HG03159 (cell line): ENCODE measurements at regions not wholly inside any gene's neighbourhood (a gene's known extent, or its start where the extent isn't known, plus 50 kb on each side); places are given as distances from the start of the nearest gene placed in this dataset.
"Not testable (repeated sequence)": the region's sequence is repeated elsewhere in the genome, so short reads cannot be mapped to it uniquely, and the experiment has no call there.

Source experiments
- ATAC-seq: cut with Tn5 transposase; IDR thresholded peaks from one replicate; pipeline ENCODE4 v1.9.1; 2021; ENCODE audit warnings: mild to moderate bottlenecking, moderate library complexity; ENCODE audit not compliant: unreplicated experiment

DNA sequence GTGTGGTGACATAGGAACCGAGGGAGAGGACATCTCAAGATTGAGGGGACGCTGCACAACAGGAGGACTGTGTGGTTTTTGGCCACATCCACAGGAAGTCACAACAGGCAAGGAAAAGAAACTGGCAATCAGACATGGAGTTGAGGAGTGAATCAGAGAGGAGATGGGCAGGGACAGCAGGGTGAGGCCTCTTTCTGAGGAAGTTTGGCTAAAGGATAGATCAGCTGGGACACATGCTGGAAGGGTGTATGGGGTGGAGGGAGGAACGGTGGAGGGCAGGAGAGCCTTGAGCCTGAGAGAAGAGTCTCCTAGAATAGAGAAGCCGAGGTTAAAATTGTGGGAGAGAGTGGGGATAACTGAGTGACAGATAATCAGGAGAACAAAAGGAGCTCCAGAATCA is 75.1 kb upstream of the CIDEA start:
- not testable (repeated sequence) for ATAC-seq

DNA sequence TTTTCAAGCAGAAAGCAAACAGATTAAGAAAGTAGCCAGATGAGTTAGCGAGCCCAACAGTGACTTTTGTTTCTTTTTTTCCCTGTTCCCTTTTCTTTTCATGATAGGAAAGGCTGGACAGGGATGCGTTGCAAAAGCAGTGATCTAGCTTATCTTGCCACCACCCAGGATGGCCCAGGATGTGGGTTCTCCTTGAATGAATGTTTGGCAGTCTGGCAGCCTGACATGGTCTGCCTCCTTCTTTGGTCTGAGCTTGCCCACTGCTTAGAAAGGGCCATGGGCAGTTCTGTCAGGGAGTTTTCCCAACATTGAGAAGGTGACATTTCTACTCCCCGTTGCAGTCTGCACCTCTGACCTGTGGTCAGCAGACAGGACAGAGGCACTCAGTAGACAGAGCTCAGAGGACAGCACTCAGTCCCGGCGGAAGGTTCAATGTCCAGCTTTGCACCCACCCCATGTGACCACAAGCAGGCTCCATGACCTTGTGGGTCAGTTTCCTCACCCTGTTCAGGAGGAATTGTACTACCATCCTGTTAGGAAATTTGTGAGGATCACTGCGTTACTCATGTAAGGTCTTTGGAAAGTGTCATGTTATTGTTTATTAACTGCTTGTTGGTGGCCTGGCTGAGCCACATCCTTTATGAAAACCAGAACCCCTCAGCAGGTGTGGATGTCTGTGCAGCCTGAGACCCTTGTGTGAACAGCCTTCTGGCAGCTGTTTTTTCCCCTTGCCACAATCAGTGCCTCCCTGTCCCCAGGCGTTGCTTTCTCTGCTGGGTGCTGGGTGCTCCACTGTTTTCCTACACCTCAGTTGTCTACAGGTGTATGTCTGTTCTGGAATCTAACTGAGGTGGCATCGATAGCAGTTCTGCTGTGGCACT is 74.2 kb upstream of the CIDEA start:
- ATAC-seq, result not testable (repeated sequence)

DNA sequence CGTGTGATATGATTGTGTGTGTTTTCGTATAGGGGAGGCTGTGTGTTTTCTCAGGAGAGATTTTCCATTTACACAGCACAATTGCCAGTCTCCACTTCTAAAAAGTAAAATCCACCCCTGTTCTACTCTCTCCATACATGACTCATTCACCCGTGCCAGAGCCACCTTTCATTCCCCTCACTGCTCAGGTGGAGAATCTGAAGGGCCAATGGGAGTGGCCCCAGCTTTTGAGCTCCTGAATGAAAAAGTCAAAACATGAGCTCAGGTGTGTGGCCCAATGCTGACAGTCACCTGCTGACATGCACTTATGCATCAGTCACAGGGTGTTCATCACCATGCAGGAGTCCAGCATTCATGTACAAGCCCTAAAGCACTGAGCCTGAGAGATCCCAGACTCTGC is 55.4 kb upstream of the CIDEA start:
- not testable (repeated sequence) for ATAC-seq

DNA sequence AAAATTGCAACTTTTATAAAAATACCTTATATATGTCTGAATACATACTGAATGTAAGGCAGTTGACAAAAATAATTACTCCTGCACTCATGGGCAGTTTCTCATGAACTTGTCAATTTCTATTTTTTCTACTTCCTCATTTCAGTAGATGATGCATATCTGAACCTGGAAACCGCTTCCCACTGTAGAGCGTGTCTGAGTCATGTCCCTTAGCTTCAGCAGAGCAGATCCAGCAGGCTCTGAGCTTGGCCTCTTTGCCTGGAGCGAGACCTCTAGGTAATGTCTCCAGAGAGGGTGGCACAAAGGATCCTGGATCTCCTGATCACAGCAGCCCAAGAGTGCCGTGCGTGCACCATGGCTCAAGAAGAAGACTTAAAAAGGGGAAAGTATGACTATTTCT is 54.0 kb upstream of the CIDEA start:
- peak; percentile 99 for ATAC-seq
